ENCODE measurements at regions not wholly inside any gene's neighbourhood (a gene's known extent, or its start where the extent isn't known, plus 50 kb on each side); places are given as distances from the start of the nearest gene placed in this dataset.

- Histone ChIP-seq H3K9me3 (no peaks in the 10 kb centered on the region), H3K36me3 (no peaks in the 10 kb centered on the region), H3K4me3 (no peak overlapping the region), H3K27ac (no peak overlapping the region), H3K27me3 (no peaks in the 10 kb centered on the region), H3K4me1 (no peaks in the 10 kb centered on the region)
- TF ChIP-seq CTCF (IDR thresholded peaks at IDR 0.05) (no peak), EP300 (IDR thresholded peaks at IDR 0.05) (no peak), POLR2A (IDR thresholded peaks at IDR 0.05) (no peak), POLR2AphosphoS5 (IDR thresholded peaks at IDR 0.05) (no peak)
- ATAC-seq, result no peak
- WGBS, 2 donors (ENCODE audit: low coverage in 1 of 2), result 81% methylated on average over 5 of the region's 5 CpGs; no CpG with 5 or more reads in 1 of the 2 donors
These were observed 229.9 kb upstream of the AMELY start for GRCh38 chrY:7141477-7141876.

Small RNA genes lying in the stretch of these regions (small RNA-seq; reads per million reads assigned to genes)
- gene RF00019 (0 reads per million in 4 donors), gene RN7SKP282 (0 reads per million in 4 donors), gene RNU6-521P (0 reads per million in 4 donors)
